Jurkat, Clone E6-1 (cell line): ENCODE measurements at regions not wholly inside any gene's neighbourhood (a gene's known extent, or its start where the extent isn't known, plus 50 kb on each side); places are given as distances from the start of the nearest gene placed in this dataset.
"Not testable (repeated sequence)": the region's sequence is repeated elsewhere in the genome, so short reads cannot be mapped to it uniquely, and the experiment has no call there.

Experiments
- DNase-seq: peaks from one replicate; pipeline ENCODE4 v3.0.0-alpha.2; 2011; ENCODE audit warnings: low read depth, low spot score
- H3K4me3 ChIP-seq: 2 replicates; pipeline ENCODE4 v1.5.1; 2011; ENCODE audit warnings: mild to moderate bottlenecking, low read length, control low read depth, moderate library complexity

- DNase-seq: no peak
- H3K4me3 ChIP-seq: no peak overlapping the region
These were observed 1198.3 kb downstream of the VRK1 start for GRCh38 chr14:97995531-97995930.

- H3K4me3 ChIP-seq: no peak overlapping the region
- no peak for DNase-seq
These were observed 1208.8 kb downstream of the VRK1 start for GRCh38 chr14:98006008-98006407.

DNA sequence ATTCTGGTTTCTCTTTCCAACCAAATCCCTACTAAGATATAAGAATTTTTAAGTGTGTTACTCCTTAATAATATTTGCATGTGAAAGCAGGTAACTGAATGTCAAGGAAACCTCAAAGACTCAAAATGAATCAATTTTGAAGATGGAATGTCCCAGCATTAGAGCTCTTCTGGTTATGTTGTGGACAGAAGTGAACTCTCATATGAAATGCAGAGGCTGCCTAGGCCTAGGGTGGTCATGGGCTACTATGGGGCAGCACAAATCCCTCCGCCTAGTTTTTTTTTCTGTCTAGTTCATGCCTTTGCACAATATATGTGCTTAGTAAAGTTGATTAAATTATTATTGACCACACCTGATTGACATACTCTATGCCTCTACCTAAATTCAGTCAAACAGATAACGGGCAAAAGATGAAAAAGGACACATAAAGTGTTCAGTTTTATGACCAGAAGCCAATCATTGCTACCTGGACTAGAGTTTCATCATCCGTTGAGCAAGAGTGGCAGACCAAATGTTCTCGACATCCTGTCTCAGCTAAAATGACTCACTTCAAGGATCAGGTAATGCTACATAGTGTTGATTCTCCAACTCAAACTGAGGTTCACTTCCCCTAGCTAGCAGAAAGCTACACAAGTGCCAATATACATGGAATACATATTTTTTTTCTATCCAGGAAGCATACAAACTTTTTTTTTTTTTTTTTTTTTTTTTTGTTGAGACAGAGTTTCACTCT, 1211.4 kb downstream of the VRK1 start:
- H3K4me3 ChIP-seq: no peak overlapping the region
- DNase-seq: no peak

DNA sequence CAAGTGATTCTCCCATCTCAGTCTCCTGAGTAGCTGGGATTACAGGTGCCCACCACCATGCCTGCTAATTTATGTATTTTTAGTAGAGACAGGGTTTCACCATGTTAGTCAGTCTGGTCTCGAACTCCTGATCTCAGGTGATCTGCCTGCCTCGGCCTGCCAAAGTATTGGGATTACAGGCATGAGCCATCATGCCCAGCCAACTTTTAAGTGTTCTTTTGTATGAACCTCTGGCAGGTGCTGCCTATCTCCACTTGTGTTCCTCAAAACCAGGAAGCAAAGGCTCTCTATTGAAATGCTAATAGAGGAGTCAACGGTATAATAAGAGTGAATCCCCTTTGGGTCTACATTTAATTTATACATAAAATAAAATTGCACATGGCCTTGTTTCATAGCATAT, 1212.0 kb downstream of the VRK1 start:
- H3K4me3 ChIP-seq, DNase-seq: not testable (repeated sequence)

DNA sequence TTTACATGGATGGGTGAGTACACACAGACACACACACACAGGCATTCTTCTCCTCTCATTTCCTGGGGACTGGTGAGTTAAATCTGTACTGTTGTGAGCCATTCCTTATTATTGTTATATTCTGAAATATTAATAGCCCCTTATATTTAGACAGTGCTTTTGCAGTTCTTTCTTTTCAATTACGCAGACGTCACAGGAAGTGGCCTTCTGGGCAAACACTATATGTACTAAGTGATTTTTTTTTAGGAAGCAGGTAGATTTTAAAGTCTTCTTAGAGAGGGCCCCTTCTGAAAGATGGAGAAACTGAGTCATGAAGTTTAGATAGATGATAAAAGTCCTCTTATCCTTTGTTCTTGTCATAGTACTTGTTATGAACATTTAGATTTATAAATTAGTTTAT, 1213.6 kb downstream of the VRK1 start:
- no peak for DNase-seq

GRCh38 chr14:98014851-98015615, 1217.9 kb downstream of the VRK1 start:
- H3K4me3 ChIP-seq: no peak overlapping the region
- DNase-seq: no peak

More for the DNA sequence above, 1213.6 kb downstream of the VRK1 start:
- H3K4me3 ChIP-seq: no peak overlapping the region

- H3K4me3 ChIP-seq: no peak overlapping the region
- DNase-seq: peak; percentile 72
These were observed 1218.7 kb downstream of the VRK1 start for GRCh38 chr14:98015921-98016320.

GRCh38 chr14:98018628-98019027, 1221.4 kb downstream of the VRK1 start:
- DNase-seq: peak; percentile 91
- no peak overlapping the region for H3K4me3 ChIP-seq

DNA sequence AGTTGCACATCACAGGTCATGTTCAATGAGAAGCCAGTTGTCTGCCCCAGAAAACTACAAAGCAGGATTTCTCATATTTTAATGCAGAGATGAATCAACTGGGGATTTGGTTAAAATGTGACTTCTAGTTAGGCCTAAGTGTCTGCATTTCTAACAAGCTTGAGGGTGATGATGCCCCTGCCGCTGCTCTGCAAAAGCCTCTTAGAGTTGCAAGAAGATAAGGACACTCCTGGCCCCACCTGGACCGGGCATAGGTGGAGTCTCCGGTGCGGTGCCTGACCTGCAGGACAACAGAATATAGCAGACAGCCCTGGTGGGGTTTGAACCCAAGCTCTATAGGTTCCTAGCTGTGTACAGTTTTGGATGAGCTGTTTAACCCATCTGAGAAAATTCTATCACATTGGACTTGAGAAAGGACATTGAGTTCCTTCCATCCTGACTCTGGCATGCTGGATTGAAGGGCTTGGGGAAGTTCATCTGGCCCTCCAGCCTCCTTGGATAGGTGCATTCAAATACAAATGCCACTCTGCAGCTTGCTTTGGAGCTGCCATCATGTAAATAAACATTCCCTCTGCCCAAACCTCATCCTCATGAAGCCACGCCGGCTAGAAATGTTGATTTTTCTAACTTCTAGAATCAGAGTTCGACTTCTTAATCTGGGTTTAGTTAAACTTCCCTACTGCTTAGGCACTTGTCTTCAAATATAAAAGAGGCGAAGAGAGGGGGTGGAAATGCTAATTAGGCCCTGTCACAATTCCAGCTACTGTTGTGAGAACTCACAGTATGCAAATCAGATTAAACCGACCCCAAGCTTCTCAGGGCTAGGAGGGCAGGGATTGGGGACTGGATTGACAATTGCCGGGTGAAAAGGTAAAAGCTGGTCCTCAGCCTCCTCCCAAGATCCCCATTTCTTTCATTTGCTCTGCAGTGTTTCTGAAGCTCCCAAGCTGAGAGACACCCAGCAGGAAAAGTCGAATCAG, 1225.6 kb downstream of the VRK1 start:
- no peak for DNase-seq
- no peak overlapping the region for H3K4me3 ChIP-seq

- H3K4me3 ChIP-seq: no peak overlapping the region
- DNase-seq: no peak
These were observed 1231.0 kb downstream of the VRK1 start for GRCh38 chr14:98028162-98028561.

- no peak overlapping the region for H3K4me3 ChIP-seq
- DNase-seq: no peak
These were observed 1236.6 kb downstream of the BCL11B start for GRCh38 chr14:98035396-98035795.

GRCh38 chr14:98037831-98038230, 1234.2 kb downstream of the BCL11B start:
- H3K4me3 ChIP-seq: no peak overlapping the region
- no peak for DNase-seq

GRCh38 chr14:98056946-98057345, 1215.1 kb downstream of the BCL11B start:
- no peak overlapping the region for H3K4me3 ChIP-seq
- DNase-seq: no peak

GRCh38 chr14:98059106-98059505, 1212.9 kb downstream of the BCL11B start:
- H3K4me3 ChIP-seq: no peak overlapping the region
- no peak for DNase-seq

DNA sequence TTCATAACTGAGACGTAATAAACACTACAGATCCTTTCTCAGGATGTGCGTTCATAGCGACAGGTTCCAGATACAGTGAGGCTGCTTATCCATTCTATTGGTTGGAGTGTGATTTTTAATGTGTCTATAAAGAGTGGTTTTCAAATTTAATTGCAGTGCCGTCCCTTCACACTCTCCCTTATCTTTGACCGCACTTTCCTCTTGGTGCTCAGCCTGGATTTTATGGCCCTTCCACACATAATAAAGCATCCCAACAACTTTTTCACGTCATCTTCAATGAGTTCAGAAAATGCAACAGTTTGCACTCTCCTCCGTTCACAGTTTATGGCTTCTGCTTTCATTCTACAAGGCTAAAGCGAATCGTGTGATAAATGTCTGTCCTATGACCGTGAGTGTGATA, 1209.9 kb downstream of the BCL11B start:
- H3K4me3 ChIP-seq: no peak overlapping the region
- DNase-seq: no peak

DNA sequence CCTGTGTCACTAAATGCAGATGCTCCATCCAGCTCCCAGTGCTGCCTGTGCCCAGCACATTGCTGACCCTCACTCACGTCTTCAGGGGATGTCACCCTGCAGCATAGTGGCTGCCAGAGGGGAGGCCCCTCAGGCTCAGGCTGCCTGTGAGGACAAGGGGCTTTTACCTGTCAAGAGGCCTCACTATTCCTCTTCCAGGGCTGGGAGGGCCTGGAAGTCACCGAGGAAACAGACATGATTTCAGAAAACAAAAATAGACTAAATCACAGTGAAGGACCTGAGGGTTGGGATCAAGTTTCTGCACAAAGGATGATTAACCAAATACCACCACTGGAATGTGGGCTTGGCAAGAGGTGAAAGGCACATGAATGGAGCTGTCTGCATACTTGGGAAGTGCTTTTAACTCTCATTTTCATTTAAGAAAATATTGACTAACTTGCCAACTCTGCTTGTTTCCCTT, 1202.3 kb downstream of the BCL11B start:
- DNase-seq: no peak
- no peak overlapping the region for H3K4me3 ChIP-seq

DNA sequence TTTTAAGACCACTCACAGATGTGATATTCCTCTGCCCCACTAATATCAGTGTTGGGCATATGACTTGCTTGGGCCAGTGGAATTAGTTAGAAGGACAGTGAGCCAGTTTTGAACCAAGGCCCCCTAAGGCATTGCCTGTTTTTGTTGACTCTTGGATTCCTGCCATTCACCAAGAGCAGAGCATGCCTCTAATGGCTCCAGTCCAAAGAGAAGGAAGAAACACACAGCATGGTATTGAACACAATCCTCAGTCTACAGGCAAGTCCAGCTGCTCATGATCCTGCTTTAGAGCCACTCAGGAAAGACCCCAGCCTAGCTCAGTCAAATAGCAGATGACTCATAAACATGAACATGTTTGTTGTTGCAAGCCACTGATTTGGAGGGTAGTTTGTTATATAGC, 1201.5 kb downstream of the BCL11B start:
- H3K4me3 ChIP-seq: no peak overlapping the region
- no peak for DNase-seq

DNA sequence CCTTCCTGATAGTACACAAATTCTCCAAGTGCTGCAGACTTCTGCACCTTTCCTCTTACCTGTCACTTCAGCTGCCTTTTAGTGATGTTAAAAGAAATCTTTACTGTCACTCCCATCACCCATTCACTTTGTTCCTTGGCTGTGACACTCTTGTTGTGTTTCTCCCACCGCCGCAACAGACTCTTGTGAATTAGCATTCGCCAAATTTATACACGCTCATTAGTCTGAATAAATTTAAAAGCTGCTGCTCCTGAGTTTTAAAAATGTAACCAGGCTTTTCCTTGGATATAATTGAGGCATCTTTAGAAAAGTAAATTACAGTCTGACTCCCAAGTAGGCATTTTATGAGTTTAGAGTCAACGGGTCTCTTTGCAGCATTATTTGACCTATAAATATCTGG, 1197.9 kb downstream of the BCL11B start:
- DNase-seq: no peak
- no peak overlapping the region for H3K4me3 ChIP-seq

GRCh38 chr14:98077176-98077575, 1194.8 kb downstream of the BCL11B start:
- H3K4me3 ChIP-seq: no peak overlapping the region
- DNase-seq: no peak
